ENCODE measurements at regions not wholly inside any gene's neighbourhood (a gene's known extent, or its start where the extent isn't known, plus 50 kb on each side); places are given as distances from the start of the nearest gene placed in this dataset.

DNA sequence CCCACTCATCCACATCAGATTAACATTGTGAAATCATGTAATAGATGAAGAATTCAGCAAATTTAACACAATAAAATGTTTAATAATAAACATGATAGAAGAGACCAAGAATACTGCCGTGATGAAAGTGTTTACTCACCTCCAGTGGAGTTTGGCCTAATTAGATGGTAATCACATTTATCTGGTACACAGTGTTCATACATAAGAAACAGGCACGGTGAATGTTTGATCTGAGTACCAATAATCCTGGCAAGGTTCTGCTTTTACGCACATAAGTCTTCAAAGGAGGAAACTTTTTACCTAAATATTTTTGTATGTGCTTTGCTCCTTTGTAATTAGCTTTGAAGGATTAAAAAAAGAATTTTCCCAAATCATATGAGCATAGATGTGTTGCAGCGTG lies 122.5 kb downstream of the IRS1 start:
- Histone ChIP-seq H3K4me3 (no peak overlapping the region), H2AFZ (no peak overlapping the region), H3K4me2 (no peak overlapping the region), H4K20me1 (ENCODE audit: insufficient read depth, poor library complexity, severe bottlenecking) (no peaks in the 10 kb centered on the region), H3K27ac (no peak overlapping the region), H3K27me3 (no peaks in the 10 kb centered on the region), H3K9me3 (ENCODE audit: low read depth) (no peaks in the 10 kb centered on the region), H3K4me1 (ENCODE audit: insufficient read depth) (peaks cover 8% of the 10 kb centered on the region), H3K9me2 (replicated peaks; ENCODE audit: insufficient read depth) (no peaks in the 10 kb centered on the region), H3K36me3 (replicated peaks; ENCODE audit: insufficient read depth, low read depth) (no peaks in the 10 kb centered on the region), H3K79me2 (no peaks in the 10 kb centered on the region)
- TF ChIP-seq EZH2 (IDR thresholded peaks at IDR 0.05; ENCODE audit: borderline replicate concordance) (no peak), EZH2phosphoT487 (IDR thresholded peaks at IDR 0.05; ENCODE audit: low read depth, severe bottlenecking, unreplicated experiment) (no peak)
- TF ChIP-seq, protein P1, sequence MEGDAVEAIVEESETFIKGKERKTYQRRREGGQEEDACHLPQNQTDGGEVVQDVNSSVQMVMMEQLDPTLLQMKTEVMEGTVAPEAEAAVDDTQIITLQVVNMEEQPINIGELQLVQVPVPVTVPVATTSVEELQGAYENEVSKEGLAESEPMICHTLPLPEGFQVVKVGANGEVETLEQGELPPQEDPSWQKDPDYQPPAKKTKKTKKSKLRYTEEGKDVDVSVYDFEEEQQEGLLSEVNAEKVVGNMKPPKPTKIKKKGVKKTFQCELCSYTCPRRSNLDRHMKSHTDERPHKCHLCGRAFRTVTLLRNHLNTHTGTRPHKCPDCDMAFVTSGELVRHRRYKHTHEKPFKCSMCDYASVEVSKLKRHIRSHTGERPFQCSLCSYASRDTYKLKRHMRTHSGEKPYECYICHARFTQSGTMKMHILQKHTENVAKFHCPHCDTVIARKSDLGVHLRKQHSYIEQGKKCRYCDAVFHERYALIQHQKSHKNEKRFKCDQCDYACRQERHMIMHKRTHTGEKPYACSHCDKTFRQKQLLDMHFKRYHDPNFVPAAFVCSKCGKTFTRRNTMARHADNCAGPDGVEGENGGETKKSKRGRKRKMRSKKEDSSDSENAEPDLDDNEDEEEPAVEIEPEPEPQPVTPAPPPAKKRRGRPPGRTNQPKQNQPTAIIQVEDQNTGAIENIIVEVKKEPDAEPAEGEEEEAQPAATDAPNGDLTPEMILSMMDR (IDR thresholded peaks at IDR 0.05; ENCODE audit: poor library complexity) = no peak
- 73% methylated on average over 4 of the region's 4 CpGs for WGBS (ENCODE audit: low lambda C conversion rate, missing lambda C conversion rate)
- DNase-seq (ENCODE audit: low spot score) = no peak

DNA sequence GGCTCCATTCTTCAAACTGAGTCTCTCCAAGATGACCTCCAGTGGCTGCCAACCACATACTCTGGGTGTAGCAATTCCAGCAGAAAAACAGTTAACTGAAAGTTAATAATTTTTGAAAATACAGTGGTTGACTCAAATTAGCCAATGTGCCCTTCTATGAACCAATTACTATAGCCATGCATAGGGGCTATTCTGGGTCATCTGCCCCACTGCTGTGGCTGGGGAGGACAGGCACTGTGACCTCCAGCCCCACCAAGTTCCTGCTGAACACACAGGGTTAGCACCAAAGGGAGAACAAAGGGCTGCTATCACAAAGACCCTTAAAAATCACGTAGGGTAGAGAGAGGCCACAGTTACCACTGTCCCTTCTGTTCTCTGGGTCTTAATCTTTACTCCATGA lies 123.0 kb downstream of the IRS1 start:
- Histone ChIP-seq H3K27ac (no peak overlapping the region), H3K4me3 (no peak overlapping the region)

DNA sequence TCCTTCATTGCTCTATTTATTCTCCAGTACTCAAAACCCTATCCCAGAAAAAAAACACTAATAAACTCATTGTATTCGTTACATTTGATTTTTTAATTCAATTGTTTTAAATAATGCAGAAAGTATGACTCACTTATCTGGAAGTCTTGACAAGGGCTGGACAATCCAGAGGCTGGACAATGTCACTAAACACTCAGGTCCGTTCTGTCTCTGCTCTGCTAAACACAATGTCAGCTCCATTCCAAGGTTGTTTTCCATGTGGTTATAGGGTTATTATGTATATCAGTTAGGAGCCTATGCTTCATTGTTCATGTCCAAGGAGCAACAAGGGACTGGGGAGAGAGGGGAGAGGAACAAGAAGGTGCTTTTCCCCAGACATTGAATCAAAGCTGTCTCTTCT lies 125.5 kb downstream of the IRS1 start:
- DNase-seq (ENCODE audit: low spot score) = no peak
- Histone ChIP-seq H3K4me2 (no peak overlapping the region), H3K79me2 (no peaks in the 10 kb centered on the region), H3K27ac (no peak overlapping the region), H3K4me1 (ENCODE audit: insufficient read depth) (peaks cover 11% of the 10 kb centered on the region), H3K36me3 (replicated peaks; ENCODE audit: insufficient read depth, low read depth) (no peaks in the 10 kb centered on the region), H2AFZ (no peak overlapping the region), H4K20me1 (ENCODE audit: insufficient read depth, poor library complexity, severe bottlenecking) (no peaks in the 10 kb centered on the region), H3K4me3 (no peak overlapping the region), H3K9me3 (ENCODE audit: low read depth) (no peaks in the 10 kb centered on the region), H3K27me3 (no peaks in the 10 kb centered on the region), H3K9me2 (replicated peaks; ENCODE audit: insufficient read depth) (no peaks in the 10 kb centered on the region)
- 45% methylated on average over 2 of the region's 2 CpGs for WGBS (ENCODE audit: low lambda C conversion rate, missing lambda C conversion rate)
- TF ChIP-seq EZH2 (IDR thresholded peaks at IDR 0.05; ENCODE audit: borderline replicate concordance) (no peak), EZH2phosphoT487 (IDR thresholded peaks at IDR 0.05; ENCODE audit: low read depth, severe bottlenecking, unreplicated experiment) (no peak)
- TF ChIP-seq, protein P1 (IDR thresholded peaks at IDR 0.05; ENCODE audit: poor library complexity) = no peak

More for the DNA sequence above, 123.0 kb downstream of the IRS1 start:
- WGBS (ENCODE audit: low lambda C conversion rate, missing lambda C conversion rate) = 70% methylated on average over 1 of the region's 1 CpG
- no peaks in the 10 kb centered on the region for H3K9me2 ChIP-seq (replicated peaks; ENCODE audit: insufficient read depth)
- no peaks in the 10 kb centered on the region for H3K9me3 ChIP-seq (ENCODE audit: low read depth)
- H4K20me1 ChIP-seq (ENCODE audit: insufficient read depth, poor library complexity, severe bottlenecking) = no peaks in the 10 kb centered on the region
- no peak for DNase-seq (ENCODE audit: low spot score)
- H2AFZ ChIP-seq = no peak overlapping the region
- no peaks in the 10 kb centered on the region for H3K27me3 ChIP-seq
- TF ChIP-seq, protein P1 (IDR thresholded peaks at IDR 0.05; ENCODE audit: poor library complexity) = no peak
- TF ChIP-seq EZH2phosphoT487 (IDR thresholded peaks at IDR 0.05; ENCODE audit: low read depth, severe bottlenecking, unreplicated experiment) = no peak
- TF ChIP-seq EZH2 (IDR thresholded peaks at IDR 0.05; ENCODE audit: borderline replicate concordance) = no peak
- no peaks in the 10 kb centered on the region for H3K36me3 ChIP-seq (replicated peaks; ENCODE audit: insufficient read depth, low read depth)
- no peaks in the 10 kb centered on the region for H3K79me2 ChIP-seq
- H3K4me1 ChIP-seq (ENCODE audit: insufficient read depth) = peaks cover 10% of the 10 kb centered on the region
- H3K4me2 ChIP-seq = no peak overlapping the region

DNA sequence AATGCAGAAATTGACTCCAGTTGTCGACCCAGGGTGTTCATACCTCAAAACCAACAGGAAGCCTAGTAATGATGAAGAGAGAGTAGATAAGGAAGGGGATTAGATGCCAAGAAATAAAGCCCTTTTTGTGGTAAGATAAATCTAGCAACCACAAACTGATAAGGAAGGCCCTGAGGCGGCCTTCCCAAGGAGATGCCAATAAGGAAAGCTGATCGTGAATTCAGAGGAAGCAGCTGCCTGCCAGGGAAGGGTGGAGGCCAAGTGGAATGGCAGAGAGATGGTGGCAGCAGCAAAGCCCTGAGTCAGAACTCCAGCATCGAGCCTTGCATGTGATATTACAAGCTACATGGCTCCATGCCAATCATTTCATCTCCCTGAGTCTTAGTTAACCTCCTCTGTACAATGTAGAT lies 126.3 kb downstream of the IRS1 start:
- H3K4me2 ChIP-seq = no peak overlapping the region

More for the DNA sequence above, 126.3 kb downstream of the IRS1 start:
- Histone ChIP-seq H2AFZ (no peak overlapping the region), H3K36me3 (replicated peaks; ENCODE audit: insufficient read depth, low read depth) (no peaks in the 10 kb centered on the region), H3K9me2 (replicated peaks; ENCODE audit: insufficient read depth) (no peaks in the 10 kb centered on the region), H3K4me3 (no peak overlapping the region), H3K79me2 (no peaks in the 10 kb centered on the region), H4K20me1 (ENCODE audit: insufficient read depth, poor library complexity, severe bottlenecking) (no peaks in the 10 kb centered on the region), H3K27ac (no peak overlapping the region), H3K27me3 (no peaks in the 10 kb centered on the region), H3K9me3 (ENCODE audit: low read depth) (no peaks in the 10 kb centered on the region), H3K4me1 (ENCODE audit: insufficient read depth) (peaks cover 11% of the 10 kb centered on the region)
- no peak for TF ChIP-seq EZH2 (IDR thresholded peaks at IDR 0.05; ENCODE audit: borderline replicate concordance)
- TF ChIP-seq EZH2phosphoT487 (IDR thresholded peaks at IDR 0.05; ENCODE audit: low read depth, severe bottlenecking, unreplicated experiment) = no peak
- TF ChIP-seq, protein P1 (IDR thresholded peaks at IDR 0.05; ENCODE audit: poor library complexity) = no peak
- DNase-seq (ENCODE audit: low spot score) = peak; percentile 52
- 35% methylated on average over 4 of the region's 4 CpGs for WGBS (ENCODE audit: low lambda C conversion rate, missing lambda C conversion rate)

Measured in hepatocyte (in vitro differentiated cells).